A549 (cell line): ENCODE measurements at regions not wholly inside any gene's neighbourhood (a gene's known extent, or its start where the extent isn't known, plus 50 kb on each side); places are given as distances from the start of the nearest gene placed in this dataset.

Experiments
- CHD2 ChIP-seq: fragments of 150-350 bp; IDR thresholded peaks from 2 replicates; pipeline ENCODE4 v1.6.1; 2014; ENCODE audit warnings: low read length; ENCODE audit not compliant: partially characterized antibody
- CTCF ChIP-seq: fragments of >200 bp; sonication (Bioruptor Twin); formaldehyde crosslinking; IDR thresholded peaks from 3 replicates; pipeline ENCODE4 v1.5.1; 2016
- E2F6 ChIP-seq: IDR thresholded peaks from 2 replicates; pipeline ENCODE4 v1.6.1; 2012; ENCODE audit warnings: low read depth, borderline replicate concordance
- EP300 ChIP-seq, 2 experiments: fragments of >200 bp; sonication (Bioruptor Twin); formaldehyde crosslinking; IDR thresholded peaks; 2 replicates in 1 of 2; 3 replicates in 1 of 2; pipeline ENCODE4 v1.6.1; 2016 to 2017
- HOXB5 ChIP-seq: fragments of 250-450 bp; sonication (Bioruptor Pico); IDR thresholded peaks from 2 replicates; pipeline ENCODE4 v1.5.0; 2020; ENCODE audit warnings: mild to moderate bottlenecking, moderate library complexity
- JUNB ChIP-seq: fragments of >200 bp; sonication (Bioruptor Twin); formaldehyde crosslinking; IDR thresholded peaks from 2 replicates; pipeline ENCODE4 v1.6.1; 2016
- PBX3 ChIP-seq: IDR thresholded peaks from 2 replicates; pipeline ENCODE4 v1.6.1; 2012
- POLR2A ChIP-seq: IDR thresholded peaks from 2 replicates; pipeline ENCODE4 v1.6.1; 2012; ENCODE audit warnings: mild to moderate bottlenecking, low read length
- RAD21 ChIP-seq, 2 experiments: fragments of >200 bp in 1 of 2; sonication (Bioruptor Twin) in 1 of 2; formaldehyde crosslinking in 1 of 2; IDR thresholded peaks in 1 of 2; conservative IDR thresholded peaks in 1 of 2; 2 replicates in 1 of 2; 3 replicates in 1 of 2; pipeline ENCODE4 v1.6.1; 2012 to 2018; ENCODE audit warnings: inconsistent platforms in 1 of 2
- SMC3 ChIP-seq: fragments of >200 bp; sonication (Bioruptor Twin); formaldehyde crosslinking; IDR thresholded peaks from 3 replicates; pipeline ENCODE4 v1.6.1; 2018; ENCODE audit warnings: inconsistent platforms
- TP53 ChIP-seq: fragments of 250-450 bp; sonication (Bioruptor Pico); IDR thresholded peaks from 2 replicates; pipeline ENCODE4 v1.5.0; 2021; ENCODE audit warnings: mild to moderate bottlenecking, moderate library complexity
- USF2 ChIP-seq: fragments of 450-650 bp; IDR thresholded peaks from 2 replicates; pipeline ENCODE4 v1.6.1; 2014; ENCODE audit warnings: antibody characterized with exemption

- TF ChIP-seq CTCF (no peak), SMC3 (no peak), RAD21 (conservative IDR thresholded peaks at IDR 0.05 in 1 of 2, IDR thresholded peaks at IDR 0.05 in 1 of 2) (no peak), HOXB5 (CRISPR knock-in tag) (no peak), JUNB (no peak), POLR2A (no peak), E2F6 (no peak), TP53 (CRISPR knock-in tag) (no peak), USF2 (no peak), EP300 (IDR thresholded peaks at IDR 0.05) (no peak), CHD2 (no peak), PBX3 (no peak)
Measured at GRCh38 chr4:81573840-81574239, 102.1 kb upstream of the RASGEF1B start.
